Adrenal gland (tissue), 9 donors: ENCODE measurements at regions not wholly inside any gene's neighbourhood (a gene's known extent, or its start where the extent isn't known, plus 50 kb on each side); places are given as distances from the start of the nearest gene placed in this dataset.
A peak's percentile ranks its signal among the peaks of the same experiment; 100 is the strongest.

Experiments used
- DNase-seq, 7 donors: peaks; one replicate each; pipeline ENCODE4 v3.0.0-alpha.2; 2019 to 2020
- H3K27ac ChIP-seq, 5 donors: fragments of 200-600 bp; sonication (generic) in 4 of 5; 1 replicate in 3 of 5; 2 replicates in 2 of 5; pipeline versions ENCODE4 v1.5.1 to v1.8.0; 2016 to 2020; ENCODE audit warnings: mild to moderate bottlenecking in 1 of 5
- H3K27me3 ChIP-seq: fragments of 200-600 bp; 2 replicates; pipeline ENCODE4 v1.8.0; 2021
- H3K36me3 ChIP-seq, 2 donors: fragments of 200-600 bp; replicated peaks in 1 of 2; 1 replicate in 1 of 2; 2 replicates in 1 of 2; pipeline versions ENCODE4 v1.5.1 to v1.8.0; 2018 to 2022
- H3K4me1 ChIP-seq, 2 donors: fragments of 200-600 bp; replicated peaks in 1 of 2; 1 replicate in 1 of 2; 2 replicates in 1 of 2; pipeline versions ENCODE4 v1.5.1 to v1.8.0; 2018 to 2021
- H3K4me3 ChIP-seq, 4 donors: fragments of 200-600 bp; sonication (generic) in 3 of 4; one replicate each; pipeline ENCODE4 v1.5.1; 2016 to 2018
- H3K9me3 ChIP-seq, 3 donors: fragments of 200-600 bp; sonication (generic) in 1 of 3; replicated peaks in 1 of 3; 1 replicate in 2 of 3; 2 replicates in 1 of 3; pipeline versions ENCODE4 v1.5.1 to v1.8.0; 2016 to 2021
- POLR2A ChIP-seq, 2 donors: fragments of 450-650 bp; IDR thresholded peaks; one replicate each; pipeline ENCODE4 v1.6.1; 2017; ENCODE audit warnings: antibody characterized with exemption in 2 of 2, mild to moderate bottlenecking in 2 of 2, moderate library complexity in 1 of 2
- WGBS, 4 donors: extraction: QIAGEN DNeasy Blood & Tissue Kit in 2 of 4; methylation state at CpG; one replicate each; pipeline versions ENCODE4 v1.1.5 to v1.1.7; 2013 to 2017; 5-methylcytosine and 5-hydroxymethylcytosine counted together
- intact Hi-C, 2 donors: fragments of 100-400 bp; cut with DNase I; formaldehyde crosslinking; loops; one replicate each; pipeline versions ENCODE4 v1.14.1 to v1.15.0; 2022 to 2023
- TF ChIP-seq, protein P1 (sequence below), 6 experiments: fragments of 450-650 bp in 4 of 6; fragments of 200-600 bp in 2 of 6; sonication (generic) in 1 of 6; IDR thresholded peaks; 1 replicate in 5 of 6; 2 replicates in 1 of 6; pipeline versions ENCODE4 v1.5.1 to v1.8.0; 2016 to 2021; ENCODE audit warnings: antibody characterized with exemption in 6 of 6, mild to moderate bottlenecking in 2 of 6, moderate library complexity in 1 of 6
- donor health status: healthy with polysubstance abuse.
- donor health status: Bipolar disorder and iron deficiency.
- donor health status: DM: yes; HTN: yes; CAD: no.
- donor health status: DM: no; HTN: no; CAD: no.
- donor health status: DM: no; HTN: no; CAD: no.

DNA sequence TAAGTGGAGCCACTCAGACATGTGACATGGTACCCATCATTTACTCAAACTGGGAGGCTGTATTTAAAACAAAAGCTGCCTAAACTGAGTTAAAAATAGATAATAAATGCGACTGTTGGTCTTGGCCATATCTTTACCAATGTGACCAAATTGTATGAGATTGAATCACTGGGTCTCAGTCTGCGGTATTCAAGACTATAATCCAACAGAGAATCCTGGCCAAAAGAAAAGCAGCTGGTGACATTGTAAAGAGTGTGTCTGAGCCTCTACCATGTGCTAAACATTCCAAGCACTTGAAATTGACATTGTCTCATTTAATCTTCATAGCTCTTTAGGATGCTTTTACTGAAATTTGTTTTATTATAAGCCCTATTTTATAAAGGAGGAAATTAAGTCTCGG, 282.6 kb downstream of the ZNF608 start:
- no peaks in the 10 kb centered on the region for H3K27me3 ChIP-seq
- H3K27ac ChIP-seq = no peak overlapping the region
- DNase-seq = no peak
- no peak for TF ChIP-seq POLR2A (IDR thresholded peaks at IDR 0.05)
- TF ChIP-seq, protein P1, sequence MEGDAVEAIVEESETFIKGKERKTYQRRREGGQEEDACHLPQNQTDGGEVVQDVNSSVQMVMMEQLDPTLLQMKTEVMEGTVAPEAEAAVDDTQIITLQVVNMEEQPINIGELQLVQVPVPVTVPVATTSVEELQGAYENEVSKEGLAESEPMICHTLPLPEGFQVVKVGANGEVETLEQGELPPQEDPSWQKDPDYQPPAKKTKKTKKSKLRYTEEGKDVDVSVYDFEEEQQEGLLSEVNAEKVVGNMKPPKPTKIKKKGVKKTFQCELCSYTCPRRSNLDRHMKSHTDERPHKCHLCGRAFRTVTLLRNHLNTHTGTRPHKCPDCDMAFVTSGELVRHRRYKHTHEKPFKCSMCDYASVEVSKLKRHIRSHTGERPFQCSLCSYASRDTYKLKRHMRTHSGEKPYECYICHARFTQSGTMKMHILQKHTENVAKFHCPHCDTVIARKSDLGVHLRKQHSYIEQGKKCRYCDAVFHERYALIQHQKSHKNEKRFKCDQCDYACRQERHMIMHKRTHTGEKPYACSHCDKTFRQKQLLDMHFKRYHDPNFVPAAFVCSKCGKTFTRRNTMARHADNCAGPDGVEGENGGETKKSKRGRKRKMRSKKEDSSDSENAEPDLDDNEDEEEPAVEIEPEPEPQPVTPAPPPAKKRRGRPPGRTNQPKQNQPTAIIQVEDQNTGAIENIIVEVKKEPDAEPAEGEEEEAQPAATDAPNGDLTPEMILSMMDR (IDR thresholded peaks at IDR 0.05) = no peak
- H3K36me3 ChIP-seq = no peaks in the 10 kb centered on the region
- intact Hi-C loops = no loop called here
- WGBS, 4 donors = 87 to 90% (median 90%) methylated on average over 3 of the region's 3 CpGs
- no peak overlapping the region for H3K4me3 ChIP-seq
- H3K9me3 ChIP-seq = no peaks in the 10 kb centered on the region
- peaks cover 0 to 3% of the 10 kb centered on the region in 2 donors for H3K4me1 ChIP-seq

DNA sequence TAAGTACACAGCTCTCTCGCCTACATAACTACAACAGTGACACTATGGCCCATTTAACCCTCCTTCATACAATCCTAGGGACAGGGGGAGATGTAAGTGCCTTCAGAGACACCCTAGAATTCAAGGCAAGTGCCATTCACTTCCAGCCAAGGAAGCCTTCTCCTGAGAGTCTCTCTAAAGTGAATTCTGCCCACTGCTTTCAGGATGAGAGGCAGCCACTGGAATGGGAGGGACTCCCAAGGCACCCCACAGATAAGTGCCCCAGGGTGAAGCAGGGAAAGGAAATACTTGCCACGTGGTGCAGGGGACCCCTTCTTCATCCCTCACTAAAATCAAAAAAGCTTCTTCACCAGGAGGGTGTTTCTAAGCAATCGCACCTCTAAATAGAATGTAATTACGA, 283.7 kb downstream of the ZNF608 start:
- DNase-seq = no peak
- Histone ChIP-seq H3K27ac (no peak overlapping the region), H3K4me1 (peaks cover 0 to 3% of the 10 kb centered on the region in 2 donors), H3K4me3 (no peak overlapping the region), H3K27me3 (no peaks in the 10 kb centered on the region), H3K36me3 (no peaks in the 10 kb centered on the region), H3K9me3 (no peaks in the 10 kb centered on the region)
- intact Hi-C loops = no loop called here
- 70 to 88% (median 78%) methylated on average over 4 of the region's 4 CpGs for WGBS, 4 donors
- TF ChIP-seq, protein P1 (IDR thresholded peaks at IDR 0.05) = no peak
- TF ChIP-seq POLR2A (IDR thresholded peaks at IDR 0.05) = no peak

- Histone ChIP-seq H3K4me1 (peaks cover 0 to under 1% of the 10 kb centered on the region in 2 donors), H3K36me3 (no peaks in the 10 kb centered on the region), H3K9me3 (no peaks in the 10 kb centered on the region), H3K4me3 (no peak overlapping the region), H3K27me3 (no peaks in the 10 kb centered on the region), H3K27ac (no peak overlapping the region)
- peak in 1 of 7 donors; percentile 71 for DNase-seq
- WGBS, 4 donors = 65 to 73% (median 71%) methylated on average over 5 of the region's 5 CpGs
- intact Hi-C loops = no loop called here
- TF ChIP-seq, protein P1 (IDR thresholded peaks at IDR 0.05) = no peak
- TF ChIP-seq POLR2A (IDR thresholded peaks at IDR 0.05) = no peak
Measured at GRCh38 chr5:124461941-124462340, 284.5 kb downstream of the ZNF608 start.

- H3K27me3 ChIP-seq = no peaks in the 10 kb centered on the region
- no peak overlapping the region for H3K4me3 ChIP-seq
- no peaks in the 10 kb centered on the region for H3K36me3 ChIP-seq
- H3K9me3 ChIP-seq = no peaks in the 10 kb centered on the region
- no peaks in the 10 kb centered on the region for H3K4me1 ChIP-seq
- WGBS, 4 donors = 84 to 89% (median 88%) methylated on average over 1 of the region's 1 CpG
- TF ChIP-seq POLR2A (IDR thresholded peaks at IDR 0.05) = no peak
- TF ChIP-seq, protein P1 (IDR thresholded peaks at IDR 0.05) = no peak
- intact Hi-C loops = no loop called here
- no peak for DNase-seq
- no peak overlapping the region for H3K27ac ChIP-seq
Measured at GRCh38 chr5:124461157-124461556, 285.3 kb downstream of the ZNF608 start.
